ENCODE measurements at regions not wholly inside any gene's neighbourhood (a gene's known extent, or its start where the extent isn't known, plus 50 kb on each side); places are given as distances from the start of the nearest gene placed in this dataset.
A peak's percentile ranks its signal among the peaks of the same experiment; 100 is the strongest.

DNA sequence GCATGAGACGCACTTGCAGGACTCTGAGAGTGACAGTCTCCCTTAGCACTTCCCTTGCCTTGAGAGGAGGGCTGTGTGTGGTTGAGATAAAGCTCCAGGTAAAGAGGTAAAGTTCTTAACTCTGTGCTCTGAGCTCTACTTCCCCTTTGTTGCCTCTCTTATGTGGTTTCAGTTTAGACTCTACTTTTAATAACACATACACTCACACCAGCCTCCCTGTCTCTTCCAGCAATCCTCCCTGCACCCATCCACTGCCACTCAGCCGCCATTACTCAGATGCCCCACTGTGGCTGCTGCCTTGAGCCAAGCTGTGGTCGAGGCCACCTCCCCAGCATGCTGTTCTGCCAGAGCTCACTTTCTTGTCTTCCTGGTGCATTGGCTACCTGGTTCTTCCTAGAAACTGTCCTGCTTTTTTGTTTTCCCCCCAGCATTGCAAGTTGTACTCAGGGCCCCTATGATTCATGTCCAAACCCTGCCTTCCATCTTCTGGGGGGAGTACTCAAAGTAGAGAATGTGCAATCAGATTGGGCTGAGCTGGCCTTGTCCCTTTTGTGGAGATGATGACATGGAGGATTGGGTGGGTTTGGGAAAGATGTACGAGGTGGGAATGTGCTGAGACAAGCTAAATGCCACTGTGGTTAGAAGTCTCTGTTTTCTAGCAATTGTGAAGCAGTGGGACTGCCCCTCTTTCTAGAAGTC lies 115.5 kb upstream of the PARP11 start:
- peak overlapping the region; percentile 84 for H3K27ac Mint-ChIP-seq
- peak overlapping the region; percentile 43 to 55 for H3K27ac ChIP-seq (ENCODE audit: low read depth in 1 of 2, low read length in 2 of 2)

DNA sequence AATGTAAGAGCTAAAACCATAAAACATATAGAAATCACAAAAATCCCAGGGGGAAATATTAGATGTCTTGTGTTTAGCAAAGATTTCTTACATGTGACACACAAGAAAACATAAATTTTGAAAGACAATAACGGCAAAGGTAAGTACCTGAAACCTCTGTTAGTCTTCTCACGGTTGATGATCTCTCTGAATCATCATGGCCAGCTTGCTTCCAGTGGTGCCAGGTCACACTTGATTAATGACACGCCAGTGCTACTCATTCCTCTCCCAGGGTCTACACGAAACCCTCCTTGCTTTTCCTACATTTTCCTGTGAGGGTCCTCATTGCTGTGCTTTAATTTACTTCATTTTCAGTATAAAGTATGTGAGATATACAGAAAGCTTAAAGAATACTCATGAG lies 114.4 kb upstream of the PARP11 start:
- Mint-ChIP-seq H3K4me3 (no peak overlapping the region), H3K9me3 (no peaks in the 10 kb centered on the region), H3K36me3 (ENCODE audit: low read depth) (no peaks in the 10 kb centered on the region), H3K27ac (peak overlapping the region; percentile 84), H3K4me1 (ENCODE audit: low read depth) (peaks cover 36% of the 10 kb centered on the region), H3K27me3 (no peaks in the 10 kb centered on the region)
- Histone ChIP-seq H3K27ac (ENCODE audit: low read depth in 1 of 2, low read length in 2 of 2) (no peak overlapping the region), H3K4me1 (ENCODE audit: insufficient read depth, low read length) (peaks cover 22% of the 10 kb centered on the region), H3K9me3 (ENCODE audit: control insufficient read depth in 1 of 2, insufficient read depth in 1 of 2, low read length in 2 of 2) (peaks cover 5 to 14% of the 10 kb centered on the region in 2 experiments), H3K4me3 (ENCODE audit: low read length) (no peak overlapping the region), H3K36me3 (ENCODE audit: insufficient read depth, low read length) (no peaks in the 10 kb centered on the region), H3K27me3 (ENCODE audit: control insufficient read depth in 1 of 2, insufficient read depth in 2 of 2, low read length in 2 of 2) (no peaks in the 10 kb centered on the region)
- TF ChIP-seq, protein P1, sequence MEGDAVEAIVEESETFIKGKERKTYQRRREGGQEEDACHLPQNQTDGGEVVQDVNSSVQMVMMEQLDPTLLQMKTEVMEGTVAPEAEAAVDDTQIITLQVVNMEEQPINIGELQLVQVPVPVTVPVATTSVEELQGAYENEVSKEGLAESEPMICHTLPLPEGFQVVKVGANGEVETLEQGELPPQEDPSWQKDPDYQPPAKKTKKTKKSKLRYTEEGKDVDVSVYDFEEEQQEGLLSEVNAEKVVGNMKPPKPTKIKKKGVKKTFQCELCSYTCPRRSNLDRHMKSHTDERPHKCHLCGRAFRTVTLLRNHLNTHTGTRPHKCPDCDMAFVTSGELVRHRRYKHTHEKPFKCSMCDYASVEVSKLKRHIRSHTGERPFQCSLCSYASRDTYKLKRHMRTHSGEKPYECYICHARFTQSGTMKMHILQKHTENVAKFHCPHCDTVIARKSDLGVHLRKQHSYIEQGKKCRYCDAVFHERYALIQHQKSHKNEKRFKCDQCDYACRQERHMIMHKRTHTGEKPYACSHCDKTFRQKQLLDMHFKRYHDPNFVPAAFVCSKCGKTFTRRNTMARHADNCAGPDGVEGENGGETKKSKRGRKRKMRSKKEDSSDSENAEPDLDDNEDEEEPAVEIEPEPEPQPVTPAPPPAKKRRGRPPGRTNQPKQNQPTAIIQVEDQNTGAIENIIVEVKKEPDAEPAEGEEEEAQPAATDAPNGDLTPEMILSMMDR (IDR thresholded peaks at IDR 0.05) = no peak
- intact Hi-C loops (cut with DNase I, micrococcal nuclease) = no loop called here
- ATAC-seq (ENCODE audit: poor library complexity) (no peak), DNase-seq (no peak)
- CTCF ChIA-PET = interaction anchor here (1.5 to 3.6 kb wide), 4 partner anchors 11 to 289 kb away, joined by 3 to 14 read pairs (median 6); no protein-coding TSS in a partner anchor
- POLR2A ChIA-PET = interaction anchor here (0.7 to 4.9 kb wide), 11 partner anchors 7 to 287 kb away, joined by 3 to 70 read pairs (median 13); partner anchors contain the start of gene CCND2

More for the DNA sequence above, 115.5 kb upstream of the PARP11 start:
- no peaks in the 10 kb centered on the region for H3K27me3 ChIP-seq (ENCODE audit: control insufficient read depth in 1 of 2, insufficient read depth in 2 of 2, low read length in 2 of 2)
- peaks cover 22% of the 10 kb centered on the region for H3K4me1 ChIP-seq (ENCODE audit: insufficient read depth, low read length)
- POLR2A ChIA-PET = interaction anchor here (0.6 to 4.9 kb wide), 25 partner anchors 8 to 295 kb away, joined by 3 to 70 read pairs (median 5); partner anchors contain the start of genes CCND2 and PARP11
- peak overlapping the region; percentile 52 for H3K4me3 Mint-ChIP-seq
- TF ChIP-seq, protein P1 (IDR thresholded peaks at IDR 0.05) = no peak
- intact Hi-C loops (cut with DNase I, micrococcal nuclease) = no loop called here
- CTCF ChIA-PET = interaction anchor here (1.2 to 3.6 kb wide), 6 partner anchors 13 to 288 kb away, joined by 3 to 14 read pairs (median 4); no protein-coding TSS in a partner anchor
- H3K27me3 Mint-ChIP-seq = no peaks in the 10 kb centered on the region
- ATAC-seq (ENCODE audit: poor library complexity) (peak; percentile 94), DNase-seq (peak in 8 of 14 experiments; percentile 9 to 63 (median 45))
- H3K36me3 ChIP-seq (ENCODE audit: insufficient read depth, low read length) = no peaks in the 10 kb centered on the region
- no peaks in the 10 kb centered on the region for H3K36me3 Mint-ChIP-seq (ENCODE audit: low read depth)
- H3K9me3 Mint-ChIP-seq = no peaks in the 10 kb centered on the region
- peaks cover 2 to 9% of the 10 kb centered on the region in 2 experiments for H3K9me3 ChIP-seq (ENCODE audit: control insufficient read depth in 1 of 2, insufficient read depth in 1 of 2, low read length in 2 of 2)
- peak overlapping the region; percentile 10 for H3K4me3 ChIP-seq (ENCODE audit: low read length)
- H3K4me1 Mint-ChIP-seq (ENCODE audit: low read depth) = peaks cover 36% of the 10 kb centered on the region

DNA sequence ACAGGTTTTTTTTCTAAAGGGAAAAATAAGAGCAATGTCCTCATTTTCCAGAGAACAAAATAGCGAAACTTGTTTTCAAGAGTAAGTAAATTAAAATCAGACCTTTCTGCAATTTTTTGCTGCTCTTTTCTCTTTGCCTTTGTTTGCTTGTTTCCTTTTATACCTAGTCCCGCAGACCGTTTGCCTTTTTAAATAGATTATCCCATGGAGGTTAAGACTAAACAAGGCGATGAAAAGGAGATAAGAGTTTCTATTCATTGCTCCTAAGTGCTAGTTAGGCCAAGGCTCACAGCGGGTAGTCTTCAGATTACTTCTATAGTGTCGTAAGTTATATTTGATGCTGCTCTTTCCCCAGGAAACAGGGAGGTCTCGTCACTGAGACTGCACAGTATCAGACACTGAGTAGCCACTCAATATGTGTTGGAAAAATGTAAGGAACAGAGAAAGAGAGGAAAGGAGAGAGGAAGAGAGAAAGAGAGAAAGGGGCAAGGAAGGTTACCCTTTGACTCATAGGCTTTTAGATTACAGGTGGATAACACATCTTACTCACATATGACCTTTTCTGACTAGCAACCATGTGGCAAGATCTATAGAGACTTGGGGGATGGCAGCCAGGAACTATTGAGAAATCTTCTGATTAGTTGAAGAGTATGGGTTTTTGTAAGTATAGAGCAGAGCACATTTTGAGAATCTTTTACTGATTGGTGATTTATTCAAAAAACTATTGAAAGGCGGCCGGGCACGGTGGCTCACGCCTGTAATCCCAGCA lies 107.5 kb upstream of the PARP11 start:
- intact Hi-C loops (cut with DNase I, micrococcal nuclease) = no loop called here
- Mint-ChIP-seq H3K27ac (no peak overlapping the region), H3K36me3 (ENCODE audit: low read depth) (no peaks in the 10 kb centered on the region), H3K4me1 (ENCODE audit: low read depth) (peaks cover 21% of the 10 kb centered on the region), H3K4me3 (no peak overlapping the region), H3K27me3 (no peaks in the 10 kb centered on the region), H3K9me3 (no peaks in the 10 kb centered on the region)
- Histone ChIP-seq H3K9me3 (ENCODE audit: control insufficient read depth in 1 of 2, insufficient read depth in 1 of 2, low read length in 2 of 2) (peaks cover 5 to 14% of the 10 kb centered on the region in 2 experiments), H3K4me3 (ENCODE audit: low read length) (no peak overlapping the region), H3K27ac (ENCODE audit: low read depth in 1 of 2, low read length in 2 of 2) (no peak overlapping the region), H3K4me1 (ENCODE audit: insufficient read depth, low read length) (peaks cover 13% of the 10 kb centered on the region), H3K36me3 (ENCODE audit: insufficient read depth, low read length) (no peaks in the 10 kb centered on the region), H3K27me3 (ENCODE audit: control insufficient read depth in 1 of 2, insufficient read depth in 2 of 2, low read length in 2 of 2) (no peaks in the 10 kb centered on the region)
- POLR2A ChIA-PET = interaction anchor here (1.1 kb wide), 2 partner anchors 8 to 11 kb away, joined by 3 read pairs; no protein-coding TSS in a partner anchor
- no peak for DNase-seq
- CTCF ChIA-PET = no interaction called here
- no peak for ATAC-seq (ENCODE audit: poor library complexity)
- TF ChIP-seq, protein P1 (IDR thresholded peaks at IDR 0.05) = no peak
